Liver (tissue), 3 donors: ENCODE measurements at regions not wholly inside any gene's neighbourhood (a gene's known extent, or its start where the extent isn't known, plus 50 kb on each side); places are given as distances from the start of the nearest gene placed in this dataset.

ENCODE experiments used
- CTCF ChIP-seq: fragments of 150-350 bp; IDR thresholded peaks from 2 replicates; pipeline ENCODE4 v1.5.1; 2017; ENCODE audit warnings: improper control_type of control experiment, low read depth, low read length; ENCODE audit not compliant: missing input control
- EGR1 ChIP-seq, 2 donors: IDR thresholded peaks; 2 replicates each; pipeline ENCODE4 v1.6.1; 2016 to 2018; ENCODE audit warnings: antibody characterized with exemption in 2 of 2, low read depth in 2 of 2
- GABPA ChIP-seq, 2 donors: IDR thresholded peaks in 1 of 2; conservative IDR thresholded peaks in 1 of 2; 2 replicates each; pipeline ENCODE4 v1.6.1; 2016; ENCODE audit warnings: antibody characterized with exemption in 2 of 2, mild to moderate bottlenecking in 1 of 2, moderate library complexity in 1 of 2
- HNF4G ChIP-seq: IDR thresholded peaks from 2 replicates; pipeline ENCODE4 v1.6.1; 2016; ENCODE audit warnings: antibody characterized with exemption
- RAD21 ChIP-seq, 2 donors: IDR thresholded peaks; 2 replicates each; pipeline ENCODE4 v1.6.1; 2016; ENCODE audit warnings: antibody characterized with exemption in 2 of 2, mild to moderate bottlenecking in 2 of 2
- RXRA ChIP-seq, 2 donors: IDR thresholded peaks; 2 replicates each; pipeline ENCODE4 v1.6.1; 2017 to 2018; ENCODE audit warnings: antibody characterized with exemption in 2 of 2, mild to moderate bottlenecking in 1 of 2
- SP1 ChIP-seq: IDR thresholded peaks from 2 replicates; pipeline ENCODE4 v1.6.1; 2018; ENCODE audit warnings: antibody characterized with exemption, mild to moderate bottlenecking
- TAF1 ChIP-seq: conservative IDR thresholded peaks from 2 replicates; pipeline ENCODE4 v1.6.1; 2016; ENCODE audit warnings: antibody characterized with exemption, mild to moderate bottlenecking
- YY1 ChIP-seq: IDR thresholded peaks from 2 replicates; pipeline ENCODE4 v1.6.1; 2016; ENCODE audit warnings: antibody characterized with exemption, mild to moderate bottlenecking
- TF ChIP-seq, protein P1 (sequence below): IDR thresholded peaks from 2 replicates; pipeline ENCODE4 v1.6.1; 2016; ENCODE audit warnings: antibody characterized with exemption
- TF ChIP-seq, protein P2 (sequence below): IDR thresholded peaks from 2 replicates; pipeline ENCODE4 v1.6.1; 2016; ENCODE audit warnings: antibody characterized with exemption
- TF ChIP-seq, protein P3 (sequence below): IDR thresholded peaks from 2 replicates; pipeline ENCODE4 v1.6.1; 2016; ENCODE audit warnings: antibody characterized with exemption, mild to moderate bottlenecking
- donor health status: healthy.
- donor health status: healthy.

- no peak for TF ChIP-seq HNF4G
- no peak for TF ChIP-seq CTCF
- TF ChIP-seq SP1 = no peak
- no peak for TF ChIP-seq GABPA (IDR thresholded peaks at IDR 0.05 in 1 of 2, conservative IDR thresholded peaks at IDR 0.05 in 1 of 2)
- no peak for TF ChIP-seq YY1
- TF ChIP-seq TAF1 = no peak
- TF ChIP-seq EGR1 (IDR thresholded peaks at IDR 0.05; ENCODE audit: low read depth in 2 of 2) = no peak
- TF ChIP-seq, protein P1, sequence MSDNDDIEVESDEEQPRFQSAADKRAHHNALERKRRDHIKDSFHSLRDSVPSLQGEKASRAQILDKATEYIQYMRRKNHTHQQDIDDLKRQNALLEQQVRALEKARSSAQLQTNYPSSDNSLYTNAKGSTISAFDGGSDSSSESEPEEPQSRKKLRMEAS = no peak
- TF ChIP-seq RAD21 (IDR thresholded peaks at IDR 0.05) = no peak
- TF ChIP-seq, protein P2, sequence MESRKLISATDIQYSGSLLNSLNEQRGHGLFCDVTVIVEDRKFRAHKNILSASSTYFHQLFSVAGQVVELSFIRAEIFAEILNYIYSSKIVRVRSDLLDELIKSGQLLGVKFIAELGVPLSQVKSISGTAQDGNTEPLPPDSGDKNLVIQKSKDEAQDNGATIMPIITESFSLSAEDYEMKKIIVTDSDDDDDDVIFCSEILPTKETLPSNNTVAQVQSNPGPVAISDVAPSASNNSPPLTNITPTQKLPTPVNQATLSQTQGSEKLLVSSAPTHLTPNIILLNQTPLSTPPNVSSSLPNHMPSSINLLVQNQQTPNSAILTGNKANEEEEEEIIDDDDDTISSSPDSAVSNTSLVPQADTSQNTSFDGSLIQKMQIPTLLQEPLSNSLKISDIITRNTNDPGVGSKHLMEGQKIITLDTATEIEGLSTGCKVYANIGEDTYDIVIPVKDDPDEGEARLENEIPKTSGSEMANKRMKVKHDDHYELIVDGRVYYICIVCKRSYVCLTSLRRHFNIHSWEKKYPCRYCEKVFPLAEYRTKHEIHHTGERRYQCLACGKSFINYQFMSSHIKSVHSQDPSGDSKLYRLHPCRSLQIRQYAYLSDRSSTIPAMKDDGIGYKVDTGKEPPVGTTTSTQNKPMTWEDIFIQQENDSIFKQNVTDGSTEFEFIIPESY = no peak
- TF ChIP-seq, protein P3, sequence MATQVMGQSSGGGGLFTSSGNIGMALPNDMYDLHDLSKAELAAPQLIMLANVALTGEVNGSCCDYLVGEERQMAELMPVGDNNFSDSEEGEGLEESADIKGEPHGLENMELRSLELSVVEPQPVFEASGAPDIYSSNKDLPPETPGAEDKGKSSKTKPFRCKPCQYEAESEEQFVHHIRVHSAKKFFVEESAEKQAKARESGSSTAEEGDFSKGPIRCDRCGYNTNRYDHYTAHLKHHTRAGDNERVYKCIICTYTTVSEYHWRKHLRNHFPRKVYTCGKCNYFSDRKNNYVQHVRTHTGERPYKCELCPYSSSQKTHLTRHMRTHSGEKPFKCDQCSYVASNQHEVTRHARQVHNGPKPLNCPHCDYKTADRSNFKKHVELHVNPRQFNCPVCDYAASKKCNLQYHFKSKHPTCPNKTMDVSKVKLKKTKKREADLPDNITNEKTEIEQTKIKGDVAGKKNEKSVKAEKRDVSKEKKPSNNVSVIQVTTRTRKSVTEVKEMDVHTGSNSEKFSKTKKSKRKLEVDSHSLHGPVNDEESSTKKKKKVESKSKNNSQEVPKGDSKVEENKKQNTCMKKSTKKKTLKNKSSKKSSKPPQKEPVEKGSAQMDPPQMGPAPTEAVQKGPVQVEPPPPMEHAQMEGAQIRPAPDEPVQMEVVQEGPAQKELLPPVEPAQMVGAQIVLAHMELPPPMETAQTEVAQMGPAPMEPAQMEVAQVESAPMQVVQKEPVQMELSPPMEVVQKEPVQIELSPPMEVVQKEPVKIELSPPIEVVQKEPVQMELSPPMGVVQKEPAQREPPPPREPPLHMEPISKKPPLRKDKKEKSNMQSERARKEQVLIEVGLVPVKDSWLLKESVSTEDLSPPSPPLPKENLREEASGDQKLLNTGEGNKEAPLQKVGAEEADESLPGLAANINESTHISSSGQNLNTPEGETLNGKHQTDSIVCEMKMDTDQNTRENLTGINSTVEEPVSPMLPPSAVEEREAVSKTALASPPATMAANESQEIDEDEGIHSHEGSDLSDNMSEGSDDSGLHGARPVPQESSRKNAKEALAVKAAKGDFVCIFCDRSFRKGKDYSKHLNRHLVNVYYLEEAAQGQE = no peak
- TF ChIP-seq RXRA (IDR thresholded peaks at IDR 0.05) = no peak
Measured at GRCh38 chr17:37820995-37821713, 76.3 kb upstream of the HNF1B start.
